GM13977 (cell line): ENCODE measurements at regions not wholly inside any gene's neighbourhood (a gene's known extent, or its start where the extent isn't known, plus 50 kb on each side); places are given as distances from the start of the nearest gene placed in this dataset.

ENCODE experiments used
- DNase-seq: peaks from one replicate; pipeline ENCODE4 v3.0.0; 2012; ENCODE audit warnings: low spot score
- CTCF ChIP-seq: IDR thresholded peaks from 2 replicates; pipeline ENCODE4 v1.5.1; 2012; ENCODE audit warnings: mild to moderate bottlenecking, control low read depth; ENCODE audit not compliant: insufficient read depth; ENCODE audit errors: extremely low read depth, missing control alignments
- in situ Hi-C: fragments of 300-500 bp; cut with MboI; formaldehyde crosslinking; loops from one replicate; pipeline ENCODE4 v1.12.0; 2022; ENCODE audit warnings: low sequenced_read_pairs, low pct_unique_long_range_greater_than_20kb, mixed read lengths, inconsistent platforms; ENCODE audit not compliant: unreplicated experiment

- TF ChIP-seq CTCF: no peak
- in situ Hi-C loops: no loop called here
- no peak for DNase-seq
These were observed 81.9 kb downstream of the AIPL1 start for GRCh38 chr17:6352801-6353560.

- in situ Hi-C loops: no loop called here
- no peak for TF ChIP-seq CTCF
- DNase-seq: no peak
These were observed 82.9 kb downstream of the AIPL1 start for GRCh38 chr17:6352016-6352415.

GRCh38 chr17:6350806-6351205 is 84.1 kb downstream of the AIPL1 start:
- in situ Hi-C loops: no loop called here
- TF ChIP-seq CTCF: no peak
- DNase-seq: no peak

GRCh38 chr17:6348891-6349290 is 86.0 kb downstream of the AIPL1 start:
- in situ Hi-C loops: no loop called here
- TF ChIP-seq CTCF: no peak
- DNase-seq: no peak

- in situ Hi-C loops: no loop called here
- DNase-seq: no peak
- TF ChIP-seq CTCF: no peak
These were observed 87.1 kb downstream of the AIPL1 start for GRCh38 chr17:6347776-6348175.

- no peak for TF ChIP-seq CTCF
- in situ Hi-C loops: no loop called here
- DNase-seq: no peak
These were observed 87.9 kb downstream of the AIPL1 start for GRCh38 chr17:6346986-6347385.
